C4-2B (cell line): ENCODE measurements at regions not wholly inside any gene's neighbourhood (a gene's known extent, or its start where the extent isn't known, plus 50 kb on each side); places are given as distances from the start of the nearest gene placed in this dataset.

Experiments used
- CTCF ChIP-seq: fragments of 450-650 bp; conservative IDR thresholded peaks from 2 replicates; pipeline ENCODE4 v1.5.1; 2017; ENCODE audit warnings: mild to moderate bottlenecking
- ZFX ChIP-seq: fragments of 450-650 bp; IDR thresholded peaks from 2 replicates; pipeline ENCODE4 v1.6.1; 2017

GRCh38 chr1:79310609-79311008, 304.1 kb upstream of the ADGRL4 start:
- TF ChIP-seq CTCF: no peak
- TF ChIP-seq ZFX: no peak
